Endothelial cell of hepatic sinusoid (primary cell): ENCODE measurements at regions not wholly inside any gene's neighbourhood (a gene's known extent, or its start where the extent isn't known, plus 50 kb on each side); places are given as distances from the start of the nearest gene placed in this dataset.

Experiments used
- in situ Hi-C: cut with HindIII; loops from 2 replicates; pipeline ENCODE4 v1.10.0; 2017; ENCODE audit warnings: low sequenced_read_pairs

- in situ Hi-C loops = no loop called here
These were observed 108.7 kb upstream of the FUT8 start for GRCh38 chr14:65303899-65304222.

GRCh38 chr14:65304239-65304638, 108.3 kb upstream of the FUT8 start:
- in situ Hi-C loops = no loop called here

GRCh38 chr14:65304963-65305362, 107.6 kb upstream of the FUT8 start:
- in situ Hi-C loops = no loop called here

GRCh38 chr14:65308536-65308935, 104.0 kb upstream of the FUT8 start:
- in situ Hi-C loops = no loop called here

GRCh38 chr14:65310568-65310967, 102.0 kb upstream of the FUT8 start:
- in situ Hi-C loops = no loop called here

GRCh38 chr14:65312859-65313258, 99.7 kb upstream of the FUT8 start:
- in situ Hi-C loops = no loop called here

GRCh38 chr14:65318636-65319506, 93.7 kb upstream of the FUT8 start:
- in situ Hi-C loops = no loop called here

GRCh38 chr14:65320661-65321308, 91.7 kb upstream of the FUT8 start:
- in situ Hi-C loops = no loop called here

GRCh38 chr14:65321370-65321875, 91.1 kb upstream of the FUT8 start:
- in situ Hi-C loops = no loop called here

GRCh38 chr14:65329481-65329880, 83.0 kb upstream of the FUT8 start:
- in situ Hi-C loops = no loop called here

GRCh38 chr14:65329911-65330310, 82.6 kb upstream of the FUT8 start:
- in situ Hi-C loops = no loop called here

GRCh38 chr14:65330416-65330815, 82.1 kb upstream of the FUT8 start:
- in situ Hi-C loops = no loop called here

- in situ Hi-C loops = no loop called here
These were observed 80.9 kb upstream of the FUT8 start for GRCh38 chr14:65331652-65332051.

- in situ Hi-C loops = no loop called here
These were observed 80.2 kb upstream of the FUT8 start for GRCh38 chr14:65332141-65332871.

- in situ Hi-C loops = no loop called here
These were observed 78.4 kb upstream of the FUT8 start for GRCh38 chr14:65333943-65334687.

GRCh38 chr14:65334765-65335410, 77.6 kb upstream of the FUT8 start:
- in situ Hi-C loops = no loop called here

- in situ Hi-C loops = no loop called here
These were observed 77.1 kb upstream of the FUT8 start for GRCh38 chr14:65335411-65335947.

GRCh38 chr14:65336191-65336591, 76.3 kb upstream of the FUT8 start:
- in situ Hi-C loops = no loop called here

GRCh38 chr14:65339866-65340265, 72.7 kb upstream of the FUT8 start:
- in situ Hi-C loops = no loop called here

GRCh38 chr14:65344011-65344410, 68.5 kb upstream of the FUT8 start:
- in situ Hi-C loops = no loop called here
